Panc1 (cell line): ENCODE measurements at regions not wholly inside any gene's neighbourhood (a gene's known extent, or its start where the extent isn't known, plus 50 kb on each side); places are given as distances from the start of the nearest gene placed in this dataset.

ENCODE experiments used
- CTCF ChIP-seq: fragments of 450-650 bp; IDR thresholded peaks from 2 replicates; pipeline ENCODE4 v1.5.1; 2017; ENCODE audit warnings: mild to moderate bottlenecking
- TCF7L2 ChIP-seq: IDR thresholded peaks from 2 replicates; pipeline ENCODE4 v1.6.1; 2011; ENCODE audit warnings: mild to moderate bottlenecking, low read depth, low read length, inconsistent platforms

- TF ChIP-seq CTCF (no peak), TCF7L2 (no peak)
Observed at GRCh38 chr1:60664086-60664625, 418.2 kb upstream of the NFIA start.
